Pons (tissue), 1 donor: ENCODE measurements at regions not wholly inside any gene's neighbourhood (a gene's known extent, or its start where the extent isn't known, plus 50 kb on each side); places are given as distances from the start of the nearest gene placed in this dataset.

Source experiments
- DNase-seq: peaks from one replicate; pipeline ENCODE4 v3.0.0-alpha.2; 2016; ENCODE audit warnings: low spot score

DNA sequence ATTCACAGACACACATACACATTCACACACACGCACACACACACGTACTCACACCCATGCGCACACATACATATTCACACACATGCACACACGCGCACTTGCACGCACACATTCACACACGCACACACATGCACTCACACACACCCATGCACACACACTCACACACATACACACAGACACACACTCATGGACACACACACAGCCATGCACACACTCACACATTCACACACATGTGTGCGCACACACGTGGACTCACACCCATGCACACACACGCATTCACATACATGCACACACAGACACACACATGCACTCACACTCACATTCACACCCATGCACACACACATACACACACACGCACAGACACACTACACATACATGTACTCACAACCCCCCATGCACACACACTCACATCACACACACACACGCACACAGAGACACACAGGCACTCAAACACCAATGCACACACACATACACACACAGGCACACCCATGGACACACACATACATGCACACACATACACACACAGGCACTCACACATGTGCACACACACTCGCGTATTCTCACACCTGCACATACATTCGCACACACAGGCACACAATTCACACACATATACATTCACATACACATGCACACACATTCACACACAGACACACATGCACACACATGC, 589.1 kb downstream of the PTPRU start:
- DNase-seq, result no peak

DNA sequence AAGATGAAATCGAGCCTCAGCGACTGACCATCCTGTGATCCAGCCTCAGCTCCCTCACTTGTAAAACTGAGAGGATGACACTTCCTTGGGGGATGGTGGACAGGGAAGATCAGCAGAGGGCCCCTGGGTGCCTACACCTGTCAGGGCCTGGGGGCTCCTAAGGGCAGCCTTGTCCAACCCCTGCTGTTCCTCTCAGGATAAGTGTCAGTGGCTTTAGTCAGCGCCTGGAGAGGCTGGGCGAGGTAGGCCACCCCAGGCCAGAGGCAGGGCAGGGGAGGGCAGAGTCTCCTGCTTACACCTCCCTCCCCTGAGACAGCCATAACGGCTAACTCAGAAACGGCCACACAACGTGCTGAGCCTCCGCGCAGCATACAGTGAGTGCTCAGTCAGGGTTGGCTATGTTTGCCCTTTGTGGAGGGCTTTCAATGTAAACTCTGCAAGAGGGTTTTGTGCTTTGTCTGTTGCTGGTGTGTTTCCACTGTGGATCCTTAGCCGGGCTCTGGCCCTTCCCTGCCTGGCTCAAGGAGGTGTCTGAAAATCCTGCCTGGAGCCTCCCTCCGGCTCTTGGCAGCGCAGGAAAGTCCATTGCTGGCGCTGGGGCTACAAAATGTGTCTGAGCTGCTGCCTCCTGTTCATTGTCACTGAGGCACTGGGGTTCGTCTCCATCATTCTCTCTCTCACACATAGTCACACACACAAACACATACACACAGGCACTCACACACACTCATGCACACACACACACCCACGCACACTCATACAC, 588.4 kb downstream of the PTPRU start:
- DNase-seq, result no peak

DNA sequence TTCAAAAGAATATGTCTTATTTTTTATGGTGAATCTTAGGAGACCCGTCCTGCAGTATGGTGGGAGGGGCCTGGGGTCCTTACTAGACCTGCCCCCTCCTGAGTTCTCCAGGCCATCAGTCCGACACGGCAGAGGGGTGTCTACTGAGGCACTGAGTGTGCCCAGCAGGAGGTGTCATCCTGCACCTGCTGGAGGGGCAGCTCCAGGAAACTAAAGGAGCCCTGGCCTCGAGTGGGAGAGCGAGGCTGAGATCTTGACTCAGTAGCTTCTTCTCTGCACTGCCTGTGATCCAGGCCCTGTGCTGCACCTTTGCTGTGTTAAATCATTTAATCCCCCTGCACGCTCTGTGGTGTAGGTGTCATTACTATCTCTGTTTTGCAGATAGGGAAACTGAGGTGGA, 587.7 kb downstream of the PTPRU start:
- no peak for DNase-seq

DNA sequence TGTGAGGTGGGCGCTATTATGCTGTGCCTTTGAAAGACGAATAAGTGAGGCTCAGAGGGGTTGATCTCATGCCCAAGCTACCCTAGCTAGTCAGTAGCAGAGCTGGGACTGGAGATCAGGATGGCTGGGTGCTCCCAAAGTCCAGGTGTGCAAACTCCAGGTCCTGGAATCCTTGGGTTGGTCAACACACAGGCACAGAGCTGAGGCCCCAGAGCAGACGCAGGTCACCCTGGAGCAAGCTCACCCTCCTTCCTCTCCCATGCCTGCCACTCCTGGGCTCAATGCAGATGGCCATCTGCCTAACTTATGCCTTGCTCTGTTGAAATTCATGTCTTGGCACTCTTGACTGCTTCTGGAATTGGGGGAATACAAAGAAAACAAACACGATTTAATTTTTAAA, 587.2 kb downstream of the PTPRU start:
- no peak for DNase-seq

DNA sequence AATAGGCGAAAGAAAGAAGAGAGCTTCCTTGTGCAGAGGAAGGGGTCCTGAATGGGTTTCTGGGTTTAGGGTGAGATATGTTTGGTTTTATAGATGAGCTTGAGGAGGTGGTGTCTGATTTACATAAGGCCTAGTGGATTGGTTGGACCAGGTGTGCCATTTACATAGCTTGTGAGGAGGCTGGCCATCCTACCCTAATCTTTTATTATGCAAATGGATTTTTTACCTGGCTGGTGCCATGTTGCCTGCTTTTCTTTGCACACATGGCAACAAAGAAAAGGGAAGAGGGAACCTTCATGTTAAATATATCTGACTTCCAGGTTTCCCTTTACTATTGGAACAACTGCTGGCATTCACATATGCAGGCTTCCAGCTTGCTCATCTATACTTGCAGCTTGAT, 585.3 kb downstream of the PTPRU start:
- DNase-seq, result no peak

DNA sequence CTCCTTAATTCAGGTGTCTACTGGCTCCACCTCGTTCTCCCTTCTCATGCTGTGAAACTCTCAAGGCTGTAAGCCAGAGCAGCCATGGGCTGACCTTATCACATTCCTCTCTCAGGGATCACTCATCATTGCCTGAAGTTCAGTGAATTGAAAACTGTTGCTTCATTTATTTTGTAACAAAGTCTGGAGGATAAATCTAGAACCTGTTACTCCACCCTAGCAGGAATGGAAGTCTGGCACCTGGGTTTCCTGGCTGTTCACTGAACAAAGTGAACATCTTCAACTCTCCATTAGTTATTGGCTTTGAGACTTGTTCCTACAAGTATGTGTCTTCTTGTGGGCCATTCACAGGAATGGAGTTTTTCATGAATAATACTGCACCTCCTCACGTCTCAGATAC, 584.1 kb downstream of the PTPRU start:
- no peak for DNase-seq

DNA sequence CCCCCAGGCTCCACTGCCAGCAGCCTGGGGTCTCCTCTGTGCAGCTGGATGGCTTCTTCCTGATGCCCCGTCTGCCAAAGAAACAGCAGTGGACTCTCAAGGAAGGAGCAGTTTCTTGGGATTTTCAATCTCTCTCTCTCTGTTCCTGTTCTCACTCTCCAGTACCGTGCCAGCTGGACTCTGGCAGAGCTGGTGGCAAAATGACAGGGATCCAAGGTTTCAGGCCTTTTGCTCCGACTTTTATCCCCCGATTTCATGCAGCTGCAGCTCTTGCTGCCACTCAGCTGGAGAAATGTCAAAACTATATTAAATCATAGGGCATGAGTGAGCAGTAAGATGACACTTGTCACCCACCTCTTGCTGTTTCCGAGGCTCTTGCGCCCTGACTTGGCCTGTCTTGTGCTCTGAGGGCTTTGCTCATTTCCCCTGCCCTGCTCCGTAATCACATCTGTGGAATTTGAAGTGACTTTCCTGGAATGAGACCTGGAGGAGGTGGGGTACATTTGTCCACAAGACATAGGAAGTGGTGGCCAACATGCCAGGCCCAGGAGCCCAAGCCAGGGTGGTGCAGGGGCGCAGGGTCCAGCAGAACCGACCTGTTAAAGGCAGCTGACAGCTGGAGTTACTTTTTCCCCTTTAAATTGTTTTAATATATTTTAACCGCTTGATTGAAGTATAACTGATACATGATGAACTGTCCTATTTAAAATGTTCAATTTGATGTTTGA, 576.2 kb downstream of the PTPRU start:
- no peak for DNase-seq

DNA sequence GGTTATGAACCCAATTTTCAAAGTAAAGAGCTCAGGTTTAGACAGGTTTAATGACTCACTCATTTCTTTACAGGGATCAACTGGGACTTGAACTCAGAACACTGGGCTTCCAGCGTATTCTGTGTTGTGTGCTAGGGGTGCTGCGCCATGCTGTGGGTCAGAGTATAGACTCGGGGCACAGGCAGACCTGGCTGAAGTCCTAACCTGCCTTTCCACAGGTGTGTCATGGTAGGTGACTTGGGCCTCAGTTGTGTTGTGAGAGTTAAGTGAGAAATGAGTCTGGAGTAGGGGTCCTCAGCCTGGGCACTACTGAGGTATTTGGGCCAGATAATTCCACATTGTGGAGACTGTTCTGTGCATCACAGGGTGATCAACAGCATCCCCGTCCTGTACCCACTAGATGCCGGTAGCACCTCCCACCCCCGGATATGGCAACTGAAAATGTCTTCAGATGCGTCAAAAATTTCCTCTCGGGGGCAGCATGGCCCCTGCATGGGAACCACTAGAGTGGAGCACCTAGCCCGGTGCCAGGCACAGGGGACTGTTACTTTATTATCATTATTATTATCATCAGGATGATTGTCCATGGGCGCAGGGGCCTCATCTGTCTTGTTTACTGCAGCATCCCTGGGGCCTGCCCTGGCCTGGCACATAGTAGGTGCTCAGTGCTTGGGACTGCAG, 575.5 kb downstream of the PTPRU start:
- DNase-seq, result no peak

DNA sequence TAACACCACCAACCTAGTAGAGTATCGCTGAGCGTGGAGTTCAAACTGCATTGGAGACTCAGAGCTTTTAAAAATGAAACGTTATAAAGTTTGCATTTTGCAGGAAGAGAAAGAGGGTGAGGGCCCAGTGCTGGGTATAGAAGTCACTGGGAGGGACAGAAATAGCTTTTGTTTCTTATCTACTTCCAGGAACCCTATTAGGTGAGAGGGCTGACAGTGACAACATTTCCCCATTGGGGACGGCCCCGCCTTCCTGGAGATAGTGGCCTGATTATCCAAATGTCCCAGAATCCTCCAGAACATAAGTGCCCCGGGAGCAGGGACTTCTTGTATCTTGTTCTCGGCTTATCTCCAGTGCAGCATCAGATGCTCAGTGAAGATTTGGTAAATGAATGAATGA, 574.9 kb downstream of the PTPRU start:
- no peak for DNase-seq

DNA sequence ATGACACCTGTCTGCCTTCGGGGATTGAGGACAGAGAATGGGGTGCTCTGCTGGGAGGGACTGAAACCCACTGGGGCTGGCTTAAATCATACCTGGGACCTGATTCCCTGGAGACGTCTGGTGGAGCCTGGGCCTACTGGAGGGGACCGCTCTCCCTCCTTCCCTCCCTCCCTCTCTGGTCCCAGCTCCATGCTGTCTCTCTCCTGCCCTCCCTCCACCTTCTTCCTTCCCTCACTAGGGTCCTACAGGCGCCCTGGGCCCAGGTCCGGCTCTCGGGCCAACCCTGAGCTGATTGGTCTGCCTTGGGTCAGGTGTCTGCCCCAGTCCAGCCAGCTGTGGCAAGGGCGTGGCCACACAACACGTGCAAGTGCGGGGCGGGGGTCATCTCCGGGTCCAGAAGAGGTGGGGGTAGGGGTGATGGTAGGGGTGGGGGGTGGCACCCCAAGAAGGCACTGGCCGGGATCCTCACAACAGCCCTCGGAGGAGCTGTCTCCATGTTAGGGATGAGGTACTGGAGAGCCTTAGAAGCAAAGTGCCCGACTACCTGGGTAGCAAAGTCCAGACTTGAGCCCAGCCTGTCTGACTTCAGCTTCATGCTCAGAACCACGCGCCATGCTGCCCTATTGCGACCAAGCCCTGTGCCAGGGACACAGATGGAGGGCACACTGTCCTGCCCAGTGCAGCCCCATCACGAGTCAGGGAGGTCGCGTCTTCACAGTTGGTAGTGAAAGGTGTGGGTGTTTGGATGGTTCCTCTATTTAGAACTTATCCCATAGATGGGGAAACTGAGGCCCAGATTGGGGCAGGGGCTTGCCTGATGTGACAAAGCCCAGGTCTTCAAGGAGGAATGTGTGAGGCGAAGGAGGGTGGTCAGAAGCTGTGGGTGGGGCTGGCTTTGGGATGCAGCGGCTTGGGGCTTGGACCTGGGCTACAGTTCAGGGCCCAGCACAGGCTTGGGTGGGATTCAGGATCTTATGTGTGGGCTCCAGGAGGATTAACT, 574.1 kb downstream of the PTPRU start:
- no peak for DNase-seq

DNA sequence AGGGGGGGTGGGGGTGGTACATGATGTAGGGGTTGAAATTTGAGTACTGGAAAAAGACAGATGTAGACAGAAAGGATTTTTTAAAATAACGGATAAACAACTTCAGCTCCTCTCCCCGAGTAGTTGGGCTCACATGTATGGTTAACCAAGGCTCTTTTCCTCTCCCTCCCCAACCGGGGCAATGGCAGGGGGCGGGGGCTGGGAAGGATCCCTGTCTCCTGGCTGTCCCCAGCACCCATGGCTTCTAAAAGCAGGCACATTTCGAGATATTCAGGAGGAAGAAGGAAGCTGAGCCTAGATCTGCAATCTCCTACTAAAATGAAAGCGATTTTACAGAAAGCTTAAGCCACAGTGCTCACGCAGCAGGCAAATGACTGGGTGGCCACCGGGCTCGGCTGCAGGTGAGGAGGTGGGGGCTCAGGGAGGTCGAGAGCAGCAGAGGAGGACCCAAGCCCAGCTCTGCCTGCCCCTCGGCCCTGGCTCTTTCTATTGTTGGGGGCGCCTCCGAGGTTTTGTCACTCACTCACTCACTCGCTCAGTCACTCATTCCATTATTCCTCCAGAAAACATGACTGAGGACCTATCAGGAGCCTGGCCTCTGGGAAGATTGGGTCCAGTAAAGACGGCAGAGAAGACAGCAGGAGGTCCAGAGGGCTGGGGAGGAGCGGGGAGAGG, 573.3 kb downstream of the PTPRU start:
- no peak for DNase-seq

DNA sequence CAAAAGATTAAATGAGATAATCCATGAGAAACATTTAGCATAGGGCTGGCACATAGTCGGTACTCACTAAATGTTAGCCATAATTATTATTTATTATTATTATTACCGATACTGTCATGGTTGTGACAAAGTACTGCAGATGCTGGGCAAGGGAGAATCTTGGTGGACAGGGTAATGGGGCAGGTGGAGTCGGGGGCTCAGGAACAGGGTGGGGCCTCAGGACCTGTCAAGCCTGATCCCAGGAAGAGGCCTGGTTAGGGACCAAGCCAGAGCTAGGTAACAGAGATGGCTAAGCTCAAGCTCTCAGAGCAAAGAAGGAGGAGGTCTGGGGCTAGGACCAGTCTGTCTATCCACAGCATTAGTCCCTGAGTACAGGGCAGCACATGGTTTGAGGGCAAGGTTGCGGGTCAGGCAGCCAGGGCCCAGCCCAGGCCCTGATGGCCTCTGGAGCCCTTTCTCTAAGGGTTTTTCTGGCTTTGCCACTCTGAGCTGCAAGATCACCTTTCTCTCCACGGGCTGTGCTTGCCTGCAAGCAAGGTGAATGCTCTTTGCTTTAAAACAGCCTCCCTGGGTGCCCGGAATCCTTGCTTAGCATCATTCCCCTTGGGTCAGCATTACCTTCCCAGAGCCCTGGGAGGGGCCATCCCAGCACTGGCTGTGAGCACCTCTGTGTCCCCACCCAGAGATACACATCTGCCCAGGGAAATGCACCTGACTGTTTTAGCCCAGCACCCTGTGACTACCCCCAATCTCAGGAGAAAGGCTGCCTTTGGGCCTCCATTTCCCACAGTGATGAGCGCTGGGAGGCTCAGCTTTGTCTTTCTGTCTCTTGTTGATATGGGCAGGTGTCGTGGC, 572.0 kb downstream of the PTPRU start:
- no peak for DNase-seq

DNA sequence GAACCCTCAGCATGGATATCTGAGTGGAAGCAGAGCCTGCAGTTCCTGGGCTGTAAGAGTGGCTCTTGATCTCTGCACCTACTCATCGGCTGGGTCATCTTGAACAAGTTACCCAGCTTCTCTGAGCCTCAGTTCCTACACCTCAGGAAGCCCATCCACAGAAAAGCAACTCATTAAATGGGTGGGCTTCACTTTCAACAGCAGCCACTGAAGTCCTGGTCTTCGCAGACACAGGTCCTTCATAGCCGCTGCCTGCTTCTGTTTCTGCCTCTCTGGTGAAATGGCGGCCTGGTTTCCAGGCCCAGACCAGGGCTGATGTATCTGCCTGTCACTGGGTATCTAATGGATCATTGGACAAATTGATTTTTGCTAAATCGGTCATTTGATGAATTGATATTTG, 571.4 kb downstream of the PTPRU start:
- DNase-seq, result no peak

DNA sequence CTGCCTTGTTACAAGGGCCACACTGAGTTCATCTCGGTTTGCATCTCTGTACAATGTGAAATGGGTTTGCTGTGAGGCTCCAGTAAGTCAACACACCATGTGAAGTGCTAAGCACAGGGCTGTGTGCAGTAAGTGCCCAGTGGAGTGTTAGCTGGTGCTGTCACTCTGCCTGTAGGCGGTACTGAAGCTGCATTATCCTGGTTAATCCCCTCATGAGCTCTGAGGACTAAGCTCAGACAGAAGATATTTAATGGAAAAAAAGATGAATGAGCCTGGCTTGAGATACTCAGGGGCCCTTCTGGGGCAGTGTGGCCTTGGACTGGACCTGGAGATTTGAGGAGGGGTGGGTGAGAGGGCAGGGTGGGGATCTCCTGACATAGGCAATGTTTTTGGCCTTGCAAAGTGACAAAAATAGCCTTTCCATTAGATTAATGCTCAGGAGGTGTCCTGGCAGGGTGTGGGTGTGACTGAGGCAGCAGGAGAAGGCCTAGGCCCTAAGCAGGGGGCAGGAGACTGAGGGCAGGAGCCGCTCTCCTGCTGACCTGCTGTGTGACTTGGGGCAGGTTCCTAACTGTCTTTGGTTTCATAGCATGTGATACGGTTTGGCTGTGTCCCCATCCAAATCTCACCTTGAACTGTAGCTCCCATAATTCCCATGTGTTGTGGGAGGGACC, 570.5 kb downstream of the PTPRU start:
- no peak for DNase-seq

DNA sequence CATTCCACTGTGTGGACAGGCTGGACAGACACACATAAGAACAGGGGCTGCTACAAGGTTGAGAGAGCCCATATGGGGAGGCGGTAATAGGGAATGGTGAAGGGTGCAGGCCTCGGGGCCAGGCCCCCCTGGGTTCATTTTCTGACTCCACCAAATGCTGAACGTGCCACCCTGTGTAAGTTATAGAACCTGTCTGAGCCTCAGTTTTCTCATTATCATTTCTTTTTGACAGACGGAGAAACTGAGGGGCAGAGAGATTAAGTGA, 569.5 kb downstream of the PTPRU start:
- DNase-seq, result no peak

DNA sequence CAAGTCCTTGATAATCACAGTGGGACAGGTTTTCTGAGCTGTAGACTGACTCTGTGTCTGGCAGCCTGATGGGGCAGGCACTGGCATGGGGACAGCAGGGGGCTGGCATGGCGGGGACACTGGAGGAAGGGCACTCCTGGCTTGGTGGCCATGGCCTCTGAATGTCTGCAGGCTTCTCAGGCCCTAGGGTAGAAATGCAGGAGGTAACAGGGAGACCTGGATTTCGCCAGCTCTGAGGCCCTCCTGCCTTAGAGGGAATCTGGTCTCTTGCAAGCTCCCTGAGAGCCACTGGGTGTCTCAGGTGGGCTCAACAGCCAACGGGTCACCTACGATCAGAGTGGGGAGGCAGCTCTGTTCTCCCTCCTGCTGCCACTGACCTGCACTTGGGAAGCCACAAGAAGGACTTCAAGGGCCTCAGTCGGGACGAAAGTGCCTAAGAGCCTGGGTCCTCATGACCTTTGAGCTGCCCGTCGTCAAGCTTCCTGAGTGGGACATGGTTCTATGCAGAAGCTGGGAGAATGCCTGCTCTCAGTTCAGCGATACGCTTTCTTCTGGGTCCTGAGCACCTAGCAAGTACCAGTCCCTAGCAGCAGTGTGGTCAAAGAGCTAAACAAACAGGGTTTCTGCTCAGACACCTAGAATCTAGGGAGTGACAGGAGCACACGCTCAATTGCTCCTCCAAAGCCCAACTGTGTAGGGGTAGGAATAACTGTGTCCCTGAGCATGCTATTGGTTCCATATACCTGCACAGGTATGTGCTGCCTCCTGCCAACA, 569.0 kb downstream of the PTPRU start:
- DNase-seq, result no peak

DNA sequence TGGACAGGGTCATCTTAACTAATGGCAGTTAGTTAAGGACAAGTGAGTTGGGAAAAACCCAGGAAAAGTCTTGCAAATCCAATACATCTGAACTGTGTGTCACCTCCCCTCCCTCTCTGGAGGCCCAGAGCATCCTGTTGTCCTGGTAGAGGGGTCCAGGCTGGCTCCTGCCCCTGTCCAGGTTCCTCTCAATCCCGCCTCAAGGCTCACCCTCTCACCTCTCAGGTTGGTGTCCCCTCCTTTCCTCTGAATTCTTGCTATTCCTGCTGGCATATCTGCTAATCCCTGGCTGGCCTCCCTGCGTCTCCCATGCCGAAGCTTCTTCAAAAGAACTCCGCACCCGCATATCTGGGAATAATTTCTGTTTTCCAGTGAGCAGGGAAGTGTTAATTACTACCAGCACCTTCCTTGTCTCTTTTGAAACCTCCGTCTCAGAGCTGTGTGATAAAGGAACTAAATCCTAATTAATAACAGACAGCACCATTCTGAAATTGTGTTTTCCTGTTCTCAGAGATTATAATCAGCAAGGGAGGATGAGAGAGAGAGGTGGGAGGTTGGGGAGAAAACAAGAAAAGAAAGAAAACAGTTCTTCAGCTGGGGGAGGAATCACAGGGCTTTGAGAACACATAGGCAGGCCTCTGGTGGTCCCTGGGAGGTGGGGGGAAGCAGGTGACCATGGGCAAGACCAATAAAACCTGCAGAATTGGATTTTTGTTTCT, 568.0 kb downstream of the PTPRU start:
- no peak for DNase-seq

DNA sequence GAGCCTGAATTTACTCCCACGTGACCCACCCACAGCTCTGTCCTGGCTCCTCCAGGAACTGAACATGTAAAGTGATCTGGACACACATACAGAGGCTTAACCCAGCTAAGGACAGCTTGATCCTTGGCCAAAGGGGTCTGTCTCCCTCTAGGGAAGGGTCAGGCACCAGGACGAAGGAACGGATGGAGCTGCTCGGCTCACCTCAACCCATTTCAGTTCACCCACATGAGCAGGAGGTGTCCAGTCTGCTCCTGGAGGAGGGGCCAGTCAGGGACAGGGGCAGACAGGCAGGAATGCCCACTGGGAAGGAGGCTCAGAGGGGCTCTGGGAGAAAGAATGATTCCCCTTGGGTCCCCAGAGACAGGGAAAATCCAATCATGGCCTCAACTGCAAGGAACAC, 567.2 kb downstream of the PTPRU start:
- DNase-seq, result no peak
